Ovary (tissue), 3 donors: ENCODE measurements at regions not wholly inside any gene's neighbourhood (a gene's known extent, or its start where the extent isn't known, plus 50 kb on each side); places are given as distances from the start of the nearest gene placed in this dataset.

Source experiments
- EP300 ChIP-seq: sonication (generic); formaldehyde crosslinking; IDR thresholded peaks from one replicate; pipeline ENCODE4 v1.6.1; 2017; ENCODE audit warnings: antibody characterized with exemption
- POLR2A ChIP-seq: fragments of 450-650 bp; IDR thresholded peaks from one replicate; pipeline ENCODE4 v1.6.1; 2017; ENCODE audit warnings: antibody characterized with exemption, mild to moderate bottlenecking, moderate library complexity
- TF ChIP-seq, protein P1 (sequence below), 3 donors: fragments of 450-650 bp in 2 of 3; fragments of 200-600 bp in 1 of 3; IDR thresholded peaks; one replicate each; pipeline versions ENCODE4 v1.5.1 to v1.8.0; 2016 to 2022; ENCODE audit warnings: antibody characterized with exemption in 3 of 3, mild to moderate bottlenecking in 1 of 3
- donor health status: DM: no; HTN: no; CAD: no.

DNA sequence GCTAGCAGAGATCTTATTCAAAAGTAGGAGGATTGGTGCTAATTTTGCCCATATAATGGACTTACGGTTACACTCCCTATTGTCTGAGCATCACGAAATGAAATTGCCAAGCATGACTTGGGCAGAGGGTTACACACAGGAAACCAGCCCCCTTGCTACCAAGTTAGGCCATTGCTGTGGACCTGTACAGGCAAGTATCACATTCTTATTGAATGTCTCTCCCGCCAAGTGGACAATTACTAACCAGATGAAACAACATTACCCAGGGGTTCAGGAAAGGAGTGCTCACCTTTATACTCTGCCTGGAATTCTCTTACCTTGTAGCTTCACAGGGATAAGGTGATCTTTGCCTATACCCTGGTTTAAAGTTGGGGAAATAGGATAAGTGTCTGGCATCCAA is 70.6 kb upstream of the TOX3 start:
- TF ChIP-seq, protein P1, sequence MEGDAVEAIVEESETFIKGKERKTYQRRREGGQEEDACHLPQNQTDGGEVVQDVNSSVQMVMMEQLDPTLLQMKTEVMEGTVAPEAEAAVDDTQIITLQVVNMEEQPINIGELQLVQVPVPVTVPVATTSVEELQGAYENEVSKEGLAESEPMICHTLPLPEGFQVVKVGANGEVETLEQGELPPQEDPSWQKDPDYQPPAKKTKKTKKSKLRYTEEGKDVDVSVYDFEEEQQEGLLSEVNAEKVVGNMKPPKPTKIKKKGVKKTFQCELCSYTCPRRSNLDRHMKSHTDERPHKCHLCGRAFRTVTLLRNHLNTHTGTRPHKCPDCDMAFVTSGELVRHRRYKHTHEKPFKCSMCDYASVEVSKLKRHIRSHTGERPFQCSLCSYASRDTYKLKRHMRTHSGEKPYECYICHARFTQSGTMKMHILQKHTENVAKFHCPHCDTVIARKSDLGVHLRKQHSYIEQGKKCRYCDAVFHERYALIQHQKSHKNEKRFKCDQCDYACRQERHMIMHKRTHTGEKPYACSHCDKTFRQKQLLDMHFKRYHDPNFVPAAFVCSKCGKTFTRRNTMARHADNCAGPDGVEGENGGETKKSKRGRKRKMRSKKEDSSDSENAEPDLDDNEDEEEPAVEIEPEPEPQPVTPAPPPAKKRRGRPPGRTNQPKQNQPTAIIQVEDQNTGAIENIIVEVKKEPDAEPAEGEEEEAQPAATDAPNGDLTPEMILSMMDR (IDR thresholded peaks at IDR 0.05): no peak
- TF ChIP-seq POLR2A (no peak), EP300 (no peak)
